OCI-M2 (cell line): ENCODE measurements at regions not wholly inside any gene's neighbourhood (a gene's known extent, or its start where the extent isn't known, plus 50 kb on each side); places are given as distances from the start of the nearest gene placed in this dataset.

ENCODE experiments used
- DNase-seq: peaks from one replicate; lab custom pipeline; 2025; ENCODE audit not compliant: unreplicated experiment; lab: John Stamatoyannopoulos, UW

DNA sequence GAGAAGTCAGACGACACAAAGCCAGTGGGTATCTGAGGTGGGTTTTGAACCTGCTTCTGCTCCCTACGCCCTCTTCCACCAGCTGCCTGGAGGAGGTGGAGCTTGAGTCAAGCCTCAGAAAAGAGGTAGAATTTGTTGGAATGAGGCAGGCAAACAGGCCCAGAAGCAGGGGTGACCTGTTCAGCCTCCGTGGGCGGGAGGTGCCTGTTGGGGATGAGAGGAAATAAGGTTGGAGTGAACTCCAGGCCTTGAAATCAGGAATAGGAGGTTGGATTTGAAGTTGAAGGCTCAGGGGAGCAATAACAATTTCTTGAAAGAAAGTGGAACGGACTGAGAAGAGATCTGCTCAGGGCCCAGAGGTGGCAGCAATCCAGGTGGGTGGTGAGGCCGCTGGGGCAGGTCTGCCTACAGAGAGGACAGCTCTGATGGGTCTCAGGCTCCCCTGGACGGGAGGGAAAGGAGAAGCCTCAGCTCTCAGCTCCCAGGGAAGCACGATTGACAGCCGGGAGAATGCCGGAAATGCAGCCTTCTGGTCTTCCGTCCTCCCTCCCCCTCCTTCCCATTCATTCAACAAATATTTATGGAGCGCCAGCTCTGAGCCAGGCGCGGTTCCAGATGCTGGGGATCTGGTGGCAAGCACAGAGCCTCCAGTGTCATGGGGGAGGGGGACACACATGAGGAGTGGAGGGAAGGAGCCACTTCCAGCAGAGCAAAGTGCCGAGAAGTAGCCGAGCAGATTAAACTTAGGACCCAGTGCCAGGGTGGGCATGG, 61.9 kb upstream of the CIBAR2 start:
- no peak for DNase-seq

DNA sequence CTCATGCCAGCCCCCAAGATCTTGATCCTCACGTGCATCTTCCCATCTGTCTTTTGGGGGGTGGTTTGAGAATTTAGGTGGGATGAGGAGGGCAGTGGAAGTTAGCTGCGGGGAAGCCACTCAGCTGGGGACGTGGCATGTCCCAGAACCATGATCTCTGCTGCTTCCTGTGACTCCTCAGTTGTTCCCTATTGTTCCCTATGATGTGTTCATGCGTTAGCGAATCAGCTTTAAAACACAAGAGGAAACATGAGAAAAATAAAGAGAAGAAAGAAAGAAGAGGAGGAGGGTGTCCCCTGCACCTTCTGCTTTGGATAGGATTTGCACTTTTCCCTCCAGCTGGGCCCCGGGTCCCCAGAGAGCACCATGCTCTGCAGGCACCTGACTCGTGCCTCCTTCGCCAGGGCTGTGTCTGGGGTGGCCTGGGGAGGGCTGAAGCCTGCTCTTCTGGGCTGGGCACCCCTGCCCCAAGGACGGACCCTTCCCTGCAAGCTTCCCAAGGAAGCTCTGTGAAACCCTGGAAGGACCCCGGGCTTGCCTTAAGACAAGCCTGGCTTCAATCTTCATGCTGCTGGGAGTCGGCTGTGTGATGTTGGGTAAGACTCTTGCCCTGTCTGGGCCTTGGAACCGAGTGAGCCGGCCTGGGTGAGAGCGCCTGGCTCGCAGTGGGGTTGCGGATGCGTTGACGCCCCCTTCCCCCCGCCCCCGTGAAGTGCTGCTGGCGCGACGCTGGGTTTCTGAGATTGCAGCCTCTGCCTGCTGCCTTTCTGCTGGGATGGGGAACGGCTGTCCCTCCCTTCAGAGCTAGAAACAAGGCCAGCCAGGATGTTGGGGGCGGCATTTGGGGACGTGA, 62.8 kb upstream of the CIBAR2 start:
- DNase-seq: no peak

DNA sequence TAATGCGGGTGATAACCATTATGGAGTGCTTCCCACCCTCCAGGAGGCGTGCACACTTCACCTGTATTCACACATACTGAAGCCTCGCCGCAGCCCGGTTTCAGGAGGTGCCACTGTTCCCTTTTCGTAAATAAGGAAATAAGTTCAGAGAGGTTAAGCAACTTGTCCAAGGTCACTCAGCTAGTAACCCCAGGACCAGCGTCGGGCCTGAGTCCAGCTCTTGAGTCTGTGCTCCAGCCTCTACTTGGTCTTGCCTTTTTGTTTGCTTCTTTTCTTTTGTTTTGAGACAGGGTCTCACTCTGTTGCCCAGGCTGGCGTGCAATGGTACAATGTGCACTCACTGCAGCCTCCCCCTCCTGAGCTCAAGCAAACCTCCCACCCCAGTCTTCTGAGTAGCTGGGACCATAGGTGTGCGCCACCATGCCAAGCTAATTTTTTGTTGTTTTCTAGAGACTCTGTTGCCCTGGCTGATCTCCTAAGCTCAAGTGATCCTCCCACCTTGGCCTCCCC, 63.5 kb upstream of the CIBAR2 start:
- DNase-seq: no peak

DNA sequence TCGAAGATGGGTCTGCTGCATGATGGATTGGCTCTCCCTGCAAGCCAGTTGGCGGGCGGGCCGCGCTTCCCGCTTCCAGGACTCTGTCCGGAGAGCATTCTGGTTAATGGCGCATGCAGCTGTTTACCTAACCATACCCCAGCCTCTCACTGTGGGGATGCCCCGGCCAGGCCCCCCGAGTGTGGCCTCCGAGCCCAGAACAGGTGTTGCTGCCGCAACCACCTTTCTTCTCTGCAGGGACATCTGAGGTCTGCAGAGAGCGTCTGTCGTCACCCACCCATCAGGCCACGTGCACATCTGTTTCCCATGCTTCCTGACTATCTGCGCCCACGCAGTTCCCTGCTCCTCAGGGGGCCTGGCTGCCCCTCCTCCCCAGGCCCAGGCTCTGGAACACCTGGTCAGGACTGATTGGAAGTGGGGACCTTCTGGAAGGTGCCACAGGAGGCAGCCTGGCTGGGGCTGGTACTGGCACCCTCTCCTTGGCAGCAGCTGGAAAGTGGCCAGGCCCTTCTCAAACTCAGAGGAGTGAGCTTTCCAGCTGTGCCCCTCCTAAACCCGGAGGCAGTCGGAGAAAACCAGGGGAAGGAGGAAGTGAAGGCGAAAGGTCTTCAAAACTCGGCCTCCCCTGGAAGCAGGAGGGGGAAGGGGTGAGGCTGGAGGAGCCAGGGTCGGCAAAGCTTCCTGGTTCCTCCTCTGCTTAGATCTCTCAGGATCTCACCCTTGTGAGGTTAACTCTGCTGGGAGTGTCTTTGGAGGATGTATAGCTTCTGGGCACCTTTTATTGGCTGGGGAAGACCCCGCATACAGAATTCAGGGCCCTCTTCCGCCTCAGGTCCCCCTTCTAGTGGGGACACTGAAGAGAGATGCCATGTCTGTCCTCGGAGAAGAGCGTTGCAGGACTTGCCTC, 64.5 kb upstream of the CIBAR2 start:
- DNase-seq: no peak

DNA sequence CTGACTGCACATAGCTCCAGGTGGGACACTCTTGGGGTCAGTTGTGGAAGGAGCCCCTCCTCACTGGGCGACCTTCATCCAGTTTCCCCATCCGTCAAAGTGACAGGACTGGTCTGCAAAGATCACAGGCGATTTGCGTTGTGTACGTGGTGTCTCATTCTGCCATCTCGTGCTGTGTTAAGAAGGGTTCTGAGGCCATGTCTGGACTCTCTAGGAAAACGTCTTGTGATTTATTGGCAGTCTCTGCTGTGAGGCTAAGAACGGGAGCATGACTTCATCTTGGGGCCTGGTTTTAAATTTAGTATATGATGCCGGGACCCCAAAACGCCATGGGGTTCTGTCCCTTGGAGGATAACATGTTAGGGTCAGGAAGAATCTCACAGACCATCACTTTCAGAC, 65.2 kb upstream of the CIBAR2 start:
- DNase-seq: no peak

DNA sequence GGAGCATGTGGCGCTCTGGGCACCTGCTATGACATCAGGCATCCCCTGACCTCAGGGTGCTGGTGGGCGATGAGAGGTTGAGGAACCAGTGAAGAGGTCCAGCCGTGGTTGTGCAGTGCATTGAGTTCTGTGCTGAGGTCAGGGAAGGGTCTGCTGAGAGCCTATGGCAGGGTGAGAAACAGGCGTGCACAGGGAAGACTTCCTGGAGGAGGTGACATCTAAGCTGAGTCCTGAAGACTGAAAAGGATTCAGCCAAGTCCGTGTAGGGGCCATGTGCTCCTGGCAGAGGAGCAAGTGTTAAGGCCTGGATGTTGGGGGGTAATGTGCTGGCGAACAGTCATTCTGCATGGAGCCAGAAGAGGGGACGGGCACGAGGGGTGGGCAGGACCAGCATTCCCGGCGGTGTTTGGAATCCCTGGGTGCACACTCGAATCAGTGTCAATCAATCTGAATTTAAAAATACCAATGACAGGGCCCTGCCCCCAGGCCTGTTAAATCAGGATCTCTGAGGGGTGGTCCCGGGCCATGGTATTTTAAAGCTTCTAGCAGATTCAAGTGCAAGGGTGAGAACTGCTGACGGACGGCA, 65.8 kb upstream of the CIBAR2 start:
- no peak for DNase-seq

DNA sequence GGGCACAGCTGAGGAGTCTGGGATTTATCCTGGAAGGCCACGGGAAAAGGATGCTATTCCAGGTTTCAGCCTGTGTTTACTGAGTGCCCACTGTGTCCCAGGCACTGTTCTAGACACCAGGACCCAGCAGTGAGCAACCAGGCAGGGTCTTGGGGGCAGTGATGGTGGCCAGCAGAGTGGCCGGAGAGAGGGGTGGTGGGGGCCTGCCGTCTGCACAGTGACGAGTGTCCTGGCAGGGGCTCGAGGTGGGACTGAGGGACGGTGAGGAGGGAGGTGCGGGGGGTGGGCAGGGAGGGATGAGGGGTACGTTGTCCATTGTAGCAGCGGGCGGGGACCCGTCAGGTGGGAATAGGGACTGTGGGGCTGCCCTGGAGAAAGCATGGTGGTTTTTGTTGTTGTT, 66.3 kb upstream of the CIBAR2 start:
- DNase-seq: no peak

DNA sequence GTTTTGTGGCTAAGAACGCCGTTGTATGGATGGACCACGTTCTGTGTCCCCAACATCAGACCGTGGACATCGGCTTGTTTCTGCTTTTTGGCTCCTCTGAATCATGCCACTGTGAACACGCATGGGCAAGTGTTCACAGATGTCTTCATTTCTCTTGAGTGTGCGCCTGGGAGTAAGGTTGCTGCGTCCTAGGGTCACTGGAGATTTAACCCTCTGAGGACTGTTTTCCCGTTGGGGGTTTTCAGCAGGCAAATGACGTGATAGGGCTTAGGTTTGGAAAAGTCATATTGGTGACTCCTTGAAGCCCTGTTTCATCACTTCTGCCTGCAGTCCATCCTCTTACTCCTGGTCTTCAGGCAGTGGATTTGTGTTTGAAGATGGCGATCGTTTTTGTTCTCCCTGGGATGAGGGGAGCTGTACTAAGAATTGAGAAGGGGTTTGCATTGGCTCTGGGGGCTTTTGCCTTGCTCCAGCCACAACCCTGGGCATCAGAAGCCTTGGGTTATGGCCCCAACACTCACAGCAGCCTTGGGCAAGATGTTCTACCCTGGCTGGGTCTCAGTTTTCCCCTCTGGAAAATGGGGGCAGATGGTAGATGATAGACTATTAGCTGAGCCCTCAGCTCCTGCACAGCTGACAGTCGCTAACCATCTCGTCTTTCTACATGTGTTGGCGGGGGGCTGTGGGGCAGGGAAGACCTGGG, 67.2 kb upstream of the CIBAR2 start:
- no peak for DNase-seq

DNA sequence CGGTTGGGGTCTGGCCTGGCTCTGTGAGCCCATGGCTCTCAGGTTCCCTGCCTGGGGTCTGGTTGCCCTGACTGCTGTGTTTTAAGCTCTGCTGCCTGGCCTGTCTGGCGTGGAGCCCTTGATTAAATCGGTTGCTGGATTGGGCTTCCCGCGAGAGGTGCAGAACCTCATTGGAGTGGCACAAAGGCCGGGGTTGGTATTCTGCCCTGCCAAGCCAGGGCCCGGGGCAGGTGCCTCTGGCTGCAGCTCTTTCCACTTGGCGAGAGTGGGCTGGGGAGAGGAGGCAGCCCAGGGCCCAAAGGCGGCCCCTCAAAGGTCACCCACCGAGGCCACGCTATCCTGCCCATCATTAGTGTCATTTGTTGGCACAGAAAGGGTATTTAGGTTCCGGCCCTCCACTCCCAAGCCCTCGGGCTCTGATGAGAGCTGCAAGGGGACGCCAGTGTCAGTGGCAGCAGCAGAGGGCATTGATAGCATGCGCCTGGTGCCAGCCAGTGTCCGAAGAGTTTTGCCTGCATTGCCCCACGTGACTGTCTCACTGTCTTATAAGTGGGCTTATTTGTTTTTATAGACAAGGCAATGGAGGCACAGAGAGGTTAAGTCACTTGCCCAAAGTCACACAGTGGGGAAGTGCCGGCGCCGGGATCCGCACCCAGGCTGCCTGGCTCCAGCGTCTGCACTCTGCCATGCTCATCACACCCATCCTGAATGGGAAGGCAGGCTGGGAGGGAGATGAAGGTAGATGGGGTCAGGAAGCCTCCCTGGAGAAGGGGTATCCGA, 68.0 kb upstream of the CIBAR2 start:
- no peak for DNase-seq

DNA sequence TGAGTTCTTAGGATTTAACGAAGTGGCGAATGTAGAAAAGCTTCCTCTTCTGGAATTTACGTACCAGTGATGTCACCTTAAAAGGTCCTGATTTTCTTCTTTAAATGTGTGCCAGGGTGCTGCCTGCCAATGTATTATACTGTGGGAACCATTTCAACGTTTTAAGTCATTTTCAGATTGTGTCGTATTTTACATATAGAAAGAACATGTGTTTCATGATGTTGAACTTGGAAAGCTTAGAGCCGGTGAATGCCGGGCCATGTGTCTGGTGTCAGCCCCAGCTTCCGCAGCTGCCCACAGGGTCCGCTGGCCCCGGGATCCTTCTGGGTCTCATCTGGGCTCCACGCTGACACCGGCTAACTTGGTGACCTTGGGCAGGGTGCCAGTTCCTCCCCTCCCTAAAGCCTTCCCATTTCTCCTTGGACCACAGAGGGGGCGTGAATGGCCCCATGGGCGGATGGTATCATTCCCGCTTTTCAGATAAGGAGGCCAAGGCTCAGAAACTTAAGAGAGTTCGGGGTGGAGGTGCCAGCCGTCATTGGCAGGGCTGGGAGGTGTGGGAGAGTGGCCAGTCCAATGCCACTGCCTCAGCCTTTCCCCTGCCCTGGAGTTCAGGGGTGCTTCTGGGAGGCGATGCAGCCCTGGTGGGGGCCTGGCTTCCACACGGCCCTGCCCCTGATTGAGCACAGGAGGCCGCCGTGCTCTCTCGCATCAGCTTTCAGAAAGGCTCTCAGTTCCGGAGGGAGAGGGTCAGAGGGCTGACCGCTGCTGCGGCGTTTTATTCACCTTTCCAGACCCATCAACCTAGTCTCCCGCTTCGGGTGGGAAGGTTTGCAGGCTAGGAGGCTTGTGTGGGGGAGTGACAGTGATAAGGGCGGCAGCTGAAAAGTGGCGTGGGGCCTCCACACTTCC, 68.8 kb upstream of the CIBAR2 start:
- DNase-seq: no peak

DNA sequence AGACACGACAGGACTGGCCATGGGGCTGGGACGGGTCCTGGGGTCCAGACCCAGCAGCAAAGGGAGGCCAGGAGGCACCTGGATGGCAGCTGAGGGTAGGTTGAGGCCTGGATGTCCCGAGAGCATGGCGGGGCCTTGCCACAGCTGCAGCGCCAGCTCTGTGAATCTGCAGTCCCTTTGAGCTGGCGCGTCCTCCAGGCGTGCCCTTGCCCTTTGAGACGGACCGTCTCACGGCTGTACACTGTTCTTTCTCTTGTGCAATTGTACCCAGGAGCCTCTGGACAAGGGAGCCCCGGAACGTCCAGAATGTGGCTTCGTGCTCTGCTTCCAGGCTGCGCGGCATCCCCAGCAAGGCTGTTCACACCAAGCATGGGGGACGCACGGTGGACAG, 69.5 kb upstream of the CIBAR2 start:
- DNase-seq: no peak

DNA sequence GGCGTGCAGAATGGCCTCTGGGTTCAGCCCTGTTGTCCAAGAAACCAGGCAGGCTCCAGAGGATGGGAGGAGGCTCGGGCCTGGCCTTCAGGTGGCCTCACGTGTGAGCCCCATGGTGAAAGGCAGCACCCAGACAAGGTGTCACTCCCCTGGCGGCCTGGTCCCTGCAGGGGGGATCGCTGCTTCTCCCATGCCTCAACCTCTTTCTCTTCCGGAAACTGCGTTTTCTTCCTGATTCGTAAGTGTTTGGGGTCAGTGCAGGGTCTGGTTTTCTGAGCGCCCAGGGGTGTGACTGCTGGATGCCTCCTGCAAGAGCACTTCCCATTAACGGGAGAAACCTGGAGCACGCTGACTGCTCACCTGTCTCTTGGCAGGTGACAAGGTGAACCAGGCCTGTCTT, 70.0 kb upstream of the CIBAR2 start:
- no peak for DNase-seq

DNA sequence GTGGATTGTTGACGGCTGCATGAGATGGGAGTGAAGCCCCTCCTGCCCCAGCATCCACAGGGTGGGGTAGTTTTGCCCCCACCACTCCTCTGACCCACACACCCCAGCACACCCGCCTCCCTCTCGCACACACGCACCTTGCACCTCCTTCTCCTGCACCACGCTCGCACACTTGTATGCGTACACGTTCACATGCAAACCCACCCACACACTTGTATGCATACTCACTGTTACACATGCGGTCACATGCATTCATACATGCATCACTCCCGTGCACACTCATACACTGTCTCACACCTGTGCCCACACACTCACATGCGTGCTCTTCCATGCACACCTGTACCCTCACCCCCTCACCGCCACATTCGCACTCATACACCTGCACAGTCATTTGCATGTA, 70.5 kb upstream of the CIBAR2 start:
- no peak for DNase-seq

DNA sequence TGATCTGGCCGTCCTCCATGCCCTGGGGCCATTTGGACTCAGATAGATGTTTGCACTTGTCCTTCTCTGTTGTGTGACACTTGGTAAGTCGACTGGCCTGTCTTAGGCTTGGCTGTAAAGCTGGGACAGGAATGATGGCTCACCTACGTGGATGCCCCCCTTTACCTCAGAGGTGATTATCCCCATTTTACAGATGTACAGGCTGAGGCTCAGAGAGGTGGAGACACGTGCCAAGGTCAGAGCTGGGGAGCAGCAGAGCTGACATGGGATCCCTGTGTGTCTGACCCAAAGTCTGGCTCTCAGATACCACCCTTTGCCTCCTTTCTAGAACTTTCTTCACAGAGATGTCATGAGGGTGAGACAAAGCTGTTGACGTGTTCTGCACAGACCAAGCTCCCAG, 71.3 kb upstream of the CIBAR2 start:
- DNase-seq: no peak

DNA sequence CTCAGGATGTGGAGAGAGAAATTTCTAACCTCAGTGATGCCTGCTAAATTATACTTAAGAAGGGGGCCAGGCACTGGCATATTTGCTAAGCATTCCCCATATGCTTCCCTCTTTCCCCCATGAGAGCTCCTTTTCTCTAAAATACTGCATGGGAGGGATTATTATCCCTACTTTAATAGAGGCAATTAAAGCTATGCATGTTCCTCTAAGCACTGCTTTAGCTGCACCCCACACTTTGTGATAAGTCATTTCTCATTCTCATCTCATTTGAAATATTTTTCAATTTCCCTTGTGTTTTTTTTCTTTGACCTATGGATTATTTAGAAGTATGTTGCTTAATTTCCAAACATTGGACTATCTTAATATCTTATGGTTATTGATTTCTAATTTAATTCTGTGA, 72.1 kb upstream of the CIBAR2 start:
- no peak for DNase-seq

DNA sequence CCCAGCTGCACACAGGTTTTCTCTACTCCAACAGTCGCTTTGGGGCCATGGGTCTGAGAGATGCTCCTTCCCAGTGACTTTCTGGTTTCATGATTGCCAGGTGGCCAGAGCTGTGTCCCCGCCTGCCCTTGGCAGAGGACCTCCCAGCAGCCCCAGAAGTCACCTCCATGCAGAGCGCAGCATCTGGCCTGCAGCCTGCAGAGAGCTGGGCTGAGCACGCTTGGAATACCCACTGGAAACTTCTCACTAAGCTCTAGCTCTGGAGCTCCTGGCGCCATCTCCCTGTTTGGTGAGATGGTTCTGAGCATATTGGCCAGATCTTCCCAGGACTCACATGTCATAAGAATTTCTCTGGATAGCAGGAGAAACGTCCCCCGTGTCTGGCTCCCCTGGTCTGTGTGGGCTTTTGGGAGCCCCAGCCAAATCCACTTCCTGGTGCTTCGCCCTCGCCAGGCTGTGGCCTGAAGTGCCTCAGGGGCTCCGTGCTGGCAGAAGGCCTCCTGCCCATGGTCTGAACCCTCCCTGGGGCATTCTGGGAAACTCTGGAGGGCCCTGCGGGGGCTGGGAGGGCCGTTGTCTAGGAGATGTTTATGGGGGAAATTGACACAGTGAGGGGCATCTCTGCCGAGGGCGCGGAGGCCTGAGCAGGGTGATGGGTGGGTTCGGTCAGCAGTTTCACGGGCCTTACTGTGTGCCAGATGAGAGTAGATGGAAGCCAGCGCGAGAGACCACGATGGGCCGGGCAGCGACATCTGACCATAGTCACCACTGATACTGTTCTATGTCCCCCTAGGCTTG, 73.2 kb upstream of the CIBAR2 start:
- no peak for DNase-seq

DNA sequence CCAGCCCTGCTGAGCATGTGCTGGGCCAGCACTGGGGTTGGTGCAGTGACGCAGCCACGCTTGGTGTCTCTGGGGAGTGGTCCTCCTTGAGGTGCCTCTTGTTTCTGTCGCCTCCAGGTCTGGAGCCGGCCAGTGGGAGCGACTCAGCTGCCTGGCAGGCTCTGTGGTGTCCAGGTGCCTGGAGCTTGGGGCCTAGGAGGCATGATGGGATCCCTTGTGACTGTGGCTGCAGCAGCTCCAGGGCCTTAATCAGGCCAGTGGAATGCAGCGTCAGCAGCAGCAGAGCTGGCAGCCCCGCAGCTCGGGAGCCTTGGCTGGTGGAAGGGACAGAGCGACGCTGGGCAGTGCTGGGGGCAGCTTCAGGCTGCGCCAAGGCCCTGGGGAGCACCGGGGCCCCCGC, 74.7 kb upstream of the CIBAR2 start:
- no peak for DNase-seq

DNA sequence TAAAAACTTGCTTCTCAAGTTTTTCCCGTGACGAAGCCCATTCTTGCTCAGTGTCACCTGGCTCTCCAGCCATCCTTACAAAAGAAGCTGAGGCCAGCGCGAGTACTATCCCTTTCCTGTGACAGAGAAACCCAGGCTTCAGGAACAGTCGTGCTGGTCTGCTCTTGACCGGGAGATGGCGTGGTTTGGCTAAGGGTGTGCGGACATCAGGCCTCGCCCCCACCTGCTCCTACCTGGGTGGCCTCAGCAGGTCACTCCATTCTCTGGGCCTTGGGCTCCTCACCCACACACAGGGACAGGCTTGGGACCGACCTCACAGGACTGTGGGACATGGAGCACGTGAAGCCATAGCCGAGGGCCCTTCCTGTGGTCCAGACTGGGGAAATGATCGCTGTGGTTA, 75.2 kb upstream of the CIBAR2 start:
- no peak for DNase-seq
